HG03135 (cell line): ENCODE measurements at regions not wholly inside any gene's neighbourhood (a gene's known extent, or its start where the extent isn't known, plus 50 kb on each side); places are given as distances from the start of the nearest gene placed in this dataset.
A peak's percentile ranks its signal among the peaks of the same experiment; 100 is the strongest.

ENCODE experiments used
- ATAC-seq: cut with Tn5 transposase; IDR thresholded peaks from one replicate; pipeline ENCODE4 v1.9.1; 2021; ENCODE audit warnings: mild to moderate bottlenecking, moderate library complexity; ENCODE audit not compliant: unreplicated experiment

- ATAC-seq: no peak
These were observed 505.9 kb upstream of the MANEA start for GRCh38 chr6:95071464-95071863.

DNA sequence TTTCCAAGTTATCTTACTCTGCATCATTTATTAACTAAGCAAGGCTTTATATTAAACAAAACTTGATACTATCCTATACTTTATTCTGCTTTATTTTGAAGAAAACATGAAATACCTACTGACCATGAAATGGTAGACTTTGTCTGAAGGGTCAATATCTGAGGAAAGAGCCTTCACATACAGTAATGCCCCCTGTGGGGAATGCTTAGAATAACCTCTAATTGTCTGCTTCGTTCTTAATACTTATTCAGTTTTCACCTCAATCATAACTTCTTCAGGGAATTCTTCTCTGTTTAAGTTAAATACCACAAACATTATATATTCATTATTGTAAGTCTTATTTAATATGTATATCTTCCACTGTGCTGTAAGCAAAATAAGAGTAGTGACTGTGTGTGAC, 498.9 kb upstream of the MANEA start:
- ATAC-seq: no peak

DNA sequence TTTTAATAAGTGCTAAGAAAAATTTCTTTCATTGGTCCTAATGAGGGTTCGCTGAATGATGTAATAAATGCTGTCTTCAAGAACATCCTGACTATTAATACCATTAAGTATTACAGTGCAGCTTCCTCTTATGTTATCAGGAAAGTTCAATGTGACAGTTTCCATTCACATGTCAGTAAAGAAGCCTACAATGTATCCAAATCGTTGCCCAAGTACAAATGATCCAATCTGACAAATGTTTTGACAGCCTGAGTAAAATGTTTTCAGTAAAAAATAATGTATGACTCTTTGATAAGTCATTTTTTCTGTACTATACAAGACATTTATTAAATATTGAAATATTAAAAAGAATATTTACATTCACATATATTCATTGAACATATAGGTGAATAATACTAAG, 496.1 kb upstream of the MANEA start:
- ATAC-seq: no peak

GRCh38 chr6:95081949-95082348, 495.4 kb upstream of the MANEA start:
- ATAC-seq: no peak

DNA sequence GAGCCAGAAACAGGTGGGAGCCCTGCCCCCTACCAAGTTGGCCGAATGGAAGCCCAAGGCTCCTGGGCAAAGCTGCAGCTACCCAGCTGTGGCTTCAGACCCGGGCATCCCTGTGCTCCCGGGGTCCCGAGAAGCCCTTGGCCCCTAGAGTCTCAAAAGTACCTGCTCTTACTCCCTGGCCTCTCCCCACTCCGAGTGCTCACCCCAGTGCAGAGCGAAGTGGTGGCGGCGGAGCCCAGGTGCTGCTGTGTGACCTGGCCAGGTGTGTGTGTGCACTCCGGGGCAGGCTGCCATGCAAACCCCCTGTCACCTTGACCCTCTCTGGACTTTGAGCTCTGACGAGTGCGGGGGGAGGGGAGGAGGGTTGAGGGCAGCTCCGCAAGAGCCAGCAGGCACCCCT, 493.8 kb upstream of the MANEA start:
- no peak for ATAC-seq

DNA sequence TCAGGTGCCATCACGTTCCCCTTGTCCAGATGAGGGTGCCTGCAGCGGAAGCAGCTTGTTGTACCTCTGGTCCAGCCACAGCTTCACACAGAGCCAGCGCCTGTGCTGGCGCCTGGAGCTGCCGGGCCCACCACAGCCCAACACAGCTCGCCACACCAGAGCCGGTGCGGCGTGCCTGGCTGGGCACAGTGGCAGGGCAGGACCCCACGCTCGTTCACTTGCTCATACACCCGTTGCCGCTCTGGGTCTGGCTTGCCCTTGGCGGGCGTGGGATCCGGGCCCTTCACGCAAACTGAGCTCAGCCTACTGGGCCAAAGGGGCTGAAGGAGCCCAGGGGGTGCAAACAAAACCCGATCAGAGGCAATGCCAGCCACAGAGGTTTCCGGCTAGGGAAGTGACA, 492.5 kb upstream of the MANEA start:
- ATAC-seq: no peak

GRCh38 chr6:95087394-95088097, 489.8 kb upstream of the MANEA start:
- ATAC-seq: no peak

- peak; percentile 93 for ATAC-seq
These were observed 485.4 kb upstream of the MANEA start for GRCh38 chr6:95091823-95092436.

DNA sequence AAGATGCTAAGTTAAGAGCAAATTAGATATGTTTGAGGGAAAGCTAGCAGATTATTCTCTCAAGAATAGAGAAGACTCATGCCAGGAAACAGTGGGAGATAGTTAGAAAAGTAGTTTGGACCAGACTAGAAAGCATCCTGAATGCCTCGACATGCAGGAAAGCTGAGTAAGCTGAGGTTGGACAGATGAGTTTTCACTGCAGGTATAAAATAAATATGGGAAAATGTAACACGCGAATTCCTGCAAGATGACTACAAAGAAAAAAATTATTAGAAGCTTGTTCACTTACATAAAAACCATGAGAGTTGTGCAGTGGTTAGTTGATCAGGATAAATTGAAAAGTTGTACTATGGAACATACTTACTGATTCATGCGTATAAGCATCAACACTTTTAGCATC, 484.2 kb upstream of the MANEA start:
- ATAC-seq: no peak

- no peak for ATAC-seq
These were observed 482.3 kb upstream of the MANEA start for GRCh38 chr6:95094751-95095663.

GRCh38 chr6:95095855-95096254, 481.5 kb upstream of the MANEA start:
- ATAC-seq: no peak

DNA sequence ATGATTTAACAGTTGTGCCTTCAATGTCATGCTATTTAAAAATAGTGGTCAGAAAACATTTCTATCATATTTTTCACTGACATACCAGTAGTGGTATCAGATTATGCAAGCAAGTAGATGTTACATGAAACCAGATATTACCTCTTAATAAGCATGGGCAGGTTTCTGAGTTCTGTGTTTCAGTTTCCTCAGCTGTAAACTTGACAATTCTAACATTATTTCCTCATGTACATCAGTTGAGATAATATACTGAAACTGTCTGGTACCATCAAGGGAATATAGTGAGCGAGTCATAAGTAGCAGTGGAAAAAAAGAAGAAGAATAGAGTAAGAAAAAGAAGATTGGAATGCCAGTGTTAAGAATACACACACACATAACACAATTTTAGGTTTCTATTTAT, 477.9 kb upstream of the MANEA start:
- no peak for ATAC-seq

- no peak for ATAC-seq
These were observed 468.1 kb upstream of the MANEA start for GRCh38 chr6:95109212-95109611.

- ATAC-seq: no peak
These were observed 466.6 kb upstream of the MANEA start for GRCh38 chr6:95110767-95111166.

DNA sequence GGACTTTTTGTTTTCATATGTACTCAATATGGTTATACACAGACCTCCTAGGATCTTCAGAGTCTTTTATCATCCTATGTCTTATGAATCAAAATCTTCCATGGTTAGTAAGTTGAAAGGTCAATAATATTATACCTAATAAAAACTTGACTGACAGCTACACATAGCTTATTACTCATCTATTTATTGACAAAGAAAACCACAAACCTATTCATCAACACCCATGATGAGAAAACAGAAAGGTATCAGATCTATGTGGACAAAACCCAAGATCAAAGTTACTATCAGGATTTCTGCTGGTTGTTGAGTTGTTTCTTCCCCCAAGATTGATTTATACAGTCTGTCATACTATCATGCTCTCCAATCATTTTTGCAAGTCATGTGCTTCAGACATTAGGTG, 460.1 kb upstream of the MANEA start:
- no peak for ATAC-seq

DNA sequence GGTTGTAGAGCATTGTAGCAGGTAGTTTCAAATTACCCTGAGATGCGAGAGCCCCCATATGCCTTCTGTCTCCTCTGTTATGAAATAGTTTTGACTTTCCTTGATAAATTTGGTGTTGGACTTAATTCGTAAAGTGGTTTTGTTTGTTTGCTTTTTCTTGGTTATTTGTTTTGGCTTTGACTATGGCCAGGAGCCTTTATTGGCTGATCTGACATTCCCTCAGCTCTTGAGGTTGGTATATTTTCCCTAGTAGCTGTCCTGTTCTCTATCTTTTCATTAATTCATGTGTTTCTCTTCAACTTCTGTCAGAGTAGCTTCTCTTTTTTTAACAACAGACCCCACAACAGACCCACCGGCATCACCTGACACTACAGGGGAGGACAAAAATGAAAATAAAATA, 457.4 kb upstream of the MANEA start:
- ATAC-seq: no peak

- ATAC-seq: no peak
These were observed 456.4 kb upstream of the MANEA start for GRCh38 chr6:95120984-95121383.

- no peak for ATAC-seq
These were observed 450.1 kb upstream of the MANEA start for GRCh38 chr6:95127261-95127660.

- no peak for ATAC-seq
These were observed 448.9 kb upstream of the MANEA start for GRCh38 chr6:95128439-95128838.

DNA sequence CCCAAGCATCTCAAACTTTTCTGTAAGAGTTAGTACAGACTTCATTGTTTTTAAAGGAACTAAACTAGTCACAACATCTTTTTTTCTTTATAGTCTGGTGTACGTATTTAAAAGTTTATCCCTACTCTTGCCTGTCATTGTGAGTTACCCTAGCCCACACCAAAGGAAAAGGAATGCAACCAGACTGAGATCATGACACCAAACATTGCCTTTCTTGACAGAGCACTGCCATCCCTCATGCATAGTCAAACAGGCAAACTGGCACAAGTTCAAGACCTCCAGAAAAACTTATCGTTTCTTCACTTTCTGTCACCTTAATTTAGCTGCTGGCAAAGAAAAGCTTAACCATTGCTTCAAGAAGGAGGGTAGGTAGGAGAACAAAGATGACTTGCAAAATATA, 448.4 kb upstream of the MANEA start:
- no peak for ATAC-seq

DNA sequence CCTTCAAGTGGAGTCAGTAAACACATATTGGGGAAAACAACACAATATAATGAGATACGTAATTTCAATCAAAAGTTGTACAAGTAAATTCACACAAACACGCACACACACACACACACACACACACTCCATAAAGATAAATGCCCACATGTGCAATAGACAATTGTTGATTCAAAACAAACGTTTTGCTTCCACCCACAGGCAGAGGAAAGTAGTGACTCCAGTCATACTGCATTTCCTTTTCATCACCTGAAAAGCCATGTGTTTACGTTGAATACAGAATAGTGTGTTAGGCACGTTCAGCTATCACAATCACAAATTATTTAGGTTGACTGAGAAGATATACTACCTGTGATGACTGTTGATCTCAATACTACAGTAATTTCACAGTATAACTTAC, 443.8 kb upstream of the MANEA start:
- no peak for ATAC-seq

GRCh38 chr6:95135182-95135581, 442.2 kb upstream of the MANEA start:
- ATAC-seq: no peak
